AG10803 (cell line): ENCODE measurements at regions not wholly inside any gene's neighbourhood (a gene's known extent, or its start where the extent isn't known, plus 50 kb on each side); places are given as distances from the start of the nearest gene placed in this dataset.
"Not testable (repeated sequence)": the region's sequence is repeated elsewhere in the genome, so short reads cannot be mapped to it uniquely, and the experiment has no call there.

Source experiments
- DNase-seq: peaks from one replicate; pipeline ENCODE4 v3.0.0; 2010; ENCODE audit warnings: low read depth
- H3K4me3 ChIP-seq: 2 replicates; pipeline ENCODE4 v1.5.1; 2011; ENCODE audit warnings: mild to moderate bottlenecking, low read length, control low read depth
- TF ChIP-seq, protein P1 (sequence below): conservative IDR thresholded peaks from 2 replicates; pipeline ENCODE4 v1.5.1; 2011; ENCODE audit warnings: mild to moderate bottlenecking, low read length, control low read depth, inconsistent platforms

DNA sequence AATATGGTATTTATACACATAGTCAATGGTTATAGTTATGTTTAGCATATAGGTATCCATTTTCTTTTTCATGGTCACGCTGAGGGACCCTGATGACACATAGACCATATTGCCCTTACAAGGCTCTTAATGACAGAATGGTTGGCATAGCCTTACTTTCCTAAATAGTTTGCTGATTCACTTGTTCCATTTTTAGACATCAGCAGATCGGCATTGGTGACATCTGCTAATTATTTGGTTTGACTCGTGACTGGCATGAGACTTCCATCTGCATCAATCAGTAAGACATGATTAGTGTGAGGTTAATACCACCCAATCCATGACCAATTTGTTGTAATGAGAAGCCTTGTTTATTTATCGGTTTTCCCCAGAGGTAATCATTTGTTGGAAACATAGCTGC is 309.7 kb downstream of the ALDH8A1 start:
- TF ChIP-seq, protein P1, sequence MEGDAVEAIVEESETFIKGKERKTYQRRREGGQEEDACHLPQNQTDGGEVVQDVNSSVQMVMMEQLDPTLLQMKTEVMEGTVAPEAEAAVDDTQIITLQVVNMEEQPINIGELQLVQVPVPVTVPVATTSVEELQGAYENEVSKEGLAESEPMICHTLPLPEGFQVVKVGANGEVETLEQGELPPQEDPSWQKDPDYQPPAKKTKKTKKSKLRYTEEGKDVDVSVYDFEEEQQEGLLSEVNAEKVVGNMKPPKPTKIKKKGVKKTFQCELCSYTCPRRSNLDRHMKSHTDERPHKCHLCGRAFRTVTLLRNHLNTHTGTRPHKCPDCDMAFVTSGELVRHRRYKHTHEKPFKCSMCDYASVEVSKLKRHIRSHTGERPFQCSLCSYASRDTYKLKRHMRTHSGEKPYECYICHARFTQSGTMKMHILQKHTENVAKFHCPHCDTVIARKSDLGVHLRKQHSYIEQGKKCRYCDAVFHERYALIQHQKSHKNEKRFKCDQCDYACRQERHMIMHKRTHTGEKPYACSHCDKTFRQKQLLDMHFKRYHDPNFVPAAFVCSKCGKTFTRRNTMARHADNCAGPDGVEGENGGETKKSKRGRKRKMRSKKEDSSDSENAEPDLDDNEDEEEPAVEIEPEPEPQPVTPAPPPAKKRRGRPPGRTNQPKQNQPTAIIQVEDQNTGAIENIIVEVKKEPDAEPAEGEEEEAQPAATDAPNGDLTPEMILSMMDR, result no peak

DNA sequence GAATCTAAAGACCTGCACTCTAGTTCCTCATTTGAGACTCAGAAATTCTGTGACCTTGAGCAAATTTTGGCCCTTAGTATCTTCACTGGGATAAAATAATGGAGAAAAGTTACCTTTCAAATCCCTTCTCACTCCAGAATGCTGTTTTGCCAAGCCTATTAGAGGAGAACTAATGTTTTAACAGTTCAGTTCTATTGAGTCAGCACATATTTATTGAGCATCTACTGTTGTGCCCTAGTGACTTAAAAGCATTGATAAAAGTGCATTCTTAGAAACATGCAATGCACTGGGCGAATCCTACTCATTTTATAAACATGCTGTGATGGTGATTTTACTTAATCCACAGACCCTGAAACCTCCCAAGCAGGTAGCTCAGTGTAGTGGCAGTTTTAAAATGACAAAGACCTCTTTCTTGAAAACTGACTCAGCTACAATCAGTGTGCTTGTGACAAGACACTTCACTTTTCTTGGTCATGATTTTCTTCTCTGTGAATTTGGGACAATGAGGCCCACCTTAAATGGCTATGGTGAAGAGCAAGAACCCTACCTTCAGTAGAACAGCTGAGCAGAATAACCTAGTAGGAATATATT is 312.0 kb downstream of the ALDH8A1 start:
- H3K4me3 ChIP-seq, result no peak overlapping the region
- TF ChIP-seq, protein P1, result no peak
- DNase-seq, result no peak

More for the DNA sequence above, 309.7 kb downstream of the ALDH8A1 start:
- no peak overlapping the region for H3K4me3 ChIP-seq
- no peak for DNase-seq

DNA sequence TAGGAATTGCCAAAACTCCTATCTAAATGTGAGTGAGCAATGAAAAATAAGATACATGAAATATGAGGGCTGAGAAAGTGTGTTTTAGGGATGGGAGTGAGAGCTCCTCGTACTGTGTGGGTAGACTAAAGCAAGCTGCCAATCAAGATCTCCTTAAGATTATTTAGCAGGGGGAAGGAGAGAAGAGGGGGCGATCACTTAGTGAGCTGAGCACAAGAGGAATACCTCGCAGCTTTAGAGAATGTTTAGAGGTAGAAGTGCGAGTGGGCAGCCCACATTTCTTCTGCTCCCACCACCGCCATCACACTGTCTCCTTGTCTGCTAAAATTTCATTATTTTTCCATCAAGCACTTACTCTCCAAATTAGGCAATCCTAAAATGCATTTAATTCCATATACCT is 312.6 kb downstream of the ALDH8A1 start:
- H3K4me3 ChIP-seq, result no peak overlapping the region
- DNase-seq, result no peak
- TF ChIP-seq, protein P1, result no peak

DNA sequence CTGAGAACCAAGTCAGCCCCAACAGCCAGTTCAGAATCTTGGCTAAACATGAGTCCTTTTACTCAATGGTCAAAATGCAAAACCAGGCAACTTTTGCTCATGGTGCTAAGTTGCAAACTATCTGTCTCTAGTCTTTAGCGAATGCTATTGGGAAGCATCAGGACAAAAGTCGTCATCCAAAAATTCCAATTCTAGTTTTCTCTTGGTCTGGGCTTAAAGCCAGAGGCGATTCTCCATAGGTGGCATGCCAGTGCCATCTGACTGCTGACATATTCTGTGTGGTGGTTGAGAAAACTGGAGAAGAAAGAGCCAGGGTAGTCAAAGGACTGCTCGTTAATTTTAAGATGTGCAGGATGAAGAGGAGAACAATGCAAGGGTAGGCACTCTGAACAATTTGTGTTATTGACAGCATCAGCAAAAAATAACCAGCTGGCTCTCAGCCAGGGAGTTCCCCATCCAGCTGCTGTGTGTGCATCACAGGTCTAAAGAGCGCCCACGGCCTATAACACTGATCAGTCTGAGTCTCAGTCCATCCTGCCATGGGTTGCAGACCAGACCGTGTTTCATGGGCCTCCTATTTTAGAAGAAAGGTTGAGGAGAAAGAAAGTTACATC is 313.6 kb downstream of the ALDH8A1 start:
- DNase-seq, result no peak
- TF ChIP-seq, protein P1, result no peak
- H3K4me3 ChIP-seq, result no peak overlapping the region

DNA sequence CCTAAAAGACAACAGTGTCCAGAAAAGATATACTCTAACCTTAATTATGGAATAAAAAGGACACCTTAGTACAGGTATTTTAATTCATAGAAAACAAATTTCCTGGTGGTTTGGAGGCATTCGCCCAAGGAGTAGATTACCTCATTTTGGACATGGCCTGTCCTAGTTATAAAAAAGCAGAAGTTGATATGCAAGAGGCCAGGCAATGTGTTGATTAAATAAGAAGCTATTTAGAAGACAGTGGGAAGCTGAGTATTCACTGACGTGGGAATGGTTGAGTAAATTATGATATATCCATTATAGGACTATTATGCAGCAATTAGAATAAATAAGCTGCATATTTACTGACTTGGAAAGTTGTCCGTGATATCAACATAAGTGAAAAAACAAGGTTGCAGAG is 314.9 kb downstream of the ALDH8A1 start:
- no peak for DNase-seq
- no peak overlapping the region for H3K4me3 ChIP-seq
- TF ChIP-seq, protein P1, result no peak

DNA sequence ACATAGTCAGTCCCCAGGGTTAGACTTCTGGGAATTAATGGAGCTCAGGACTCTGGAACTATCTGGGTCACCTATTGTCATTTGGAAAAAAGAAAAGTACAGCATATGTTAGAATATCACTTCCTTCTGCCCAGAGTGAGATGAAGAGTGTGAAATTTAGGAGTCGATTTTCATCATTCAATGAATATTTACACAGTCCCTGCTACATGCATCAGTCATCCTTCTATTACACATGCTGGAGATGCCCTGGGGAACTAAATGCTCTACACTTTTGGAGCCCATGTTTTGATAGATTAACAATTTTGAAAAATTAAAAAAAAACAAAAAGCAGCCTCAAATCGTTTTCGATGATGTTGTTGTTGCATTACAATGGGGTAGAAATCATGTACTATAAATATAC is 315.4 kb downstream of the ALDH8A1 start:
- H3K4me3 ChIP-seq, result no peak overlapping the region
- DNase-seq, result no peak
- TF ChIP-seq, protein P1, result no peak

DNA sequence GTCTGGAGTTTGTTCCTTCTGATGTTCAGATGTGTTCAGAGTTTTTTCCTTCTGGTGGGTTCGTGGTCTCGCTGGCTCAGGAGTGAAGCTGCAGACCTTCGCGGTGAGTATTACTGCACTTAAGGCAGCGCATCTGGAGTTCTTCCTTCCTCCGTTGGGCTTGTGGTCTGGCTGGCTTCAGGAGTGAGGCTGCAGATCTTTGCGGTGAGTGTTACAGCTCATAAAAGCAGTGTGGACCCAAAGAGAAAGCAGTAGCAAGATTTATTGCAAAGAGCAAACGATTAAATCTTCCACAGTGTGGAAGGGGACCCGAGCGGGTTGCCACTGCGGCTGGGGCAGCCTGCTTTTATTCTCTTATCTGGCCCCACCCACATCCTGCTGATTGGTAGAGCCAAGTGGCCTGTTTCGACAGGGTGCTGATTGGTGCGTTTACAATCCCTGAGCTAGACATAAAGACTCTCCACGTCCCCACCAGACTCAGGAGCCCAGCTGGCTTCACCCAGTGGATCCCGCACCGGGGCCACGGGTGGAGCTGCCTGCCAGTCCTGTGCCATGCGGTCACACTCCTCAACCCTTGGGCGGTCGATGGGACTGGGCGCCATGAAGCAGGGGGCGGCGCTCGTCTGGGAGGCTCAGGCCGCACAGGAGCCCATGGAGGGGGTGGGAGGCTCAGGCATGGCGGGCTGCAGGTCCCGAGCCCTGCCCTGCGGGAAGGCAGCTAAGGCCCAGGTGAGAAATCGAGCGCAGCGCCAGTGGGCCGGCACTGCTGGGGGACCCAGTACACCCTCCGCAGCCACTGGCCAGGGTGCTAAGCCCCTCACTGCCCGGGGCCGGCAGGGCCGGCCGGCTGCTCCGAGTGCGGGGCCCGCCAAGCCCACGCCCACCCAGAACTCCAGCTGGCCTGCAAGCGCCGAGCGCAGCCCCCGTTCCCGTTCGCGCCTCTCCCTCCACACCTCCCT is 315.3 kb upstream of the SGK1 start:
- H3K4me3 ChIP-seq, result not testable (repeated sequence)
- peak; percentile 53 for DNase-seq
